ENCODE measurements at regions not wholly inside any gene's neighbourhood (a gene's known extent, or its start where the extent isn't known, plus 50 kb on each side); places are given as distances from the start of the nearest gene placed in this dataset.
"Not testable (repeated sequence)": the region's sequence is repeated elsewhere in the genome, so short reads cannot be mapped to it uniquely, and the experiment has no call there.

GRCh38 chr18:65671621-65672415 lies 79.0 kb upstream of the CDH7 start:
- TF ChIP-seq CTCF (conservative IDR thresholded peaks at IDR 0.05) (no peak), ZFX (IDR thresholded peaks at IDR 0.05) (no peak)
- H3K27ac ChIP-seq = no peak overlapping the region

GRCh38 chr18:65670145-65670544 lies 80.7 kb upstream of the CDH7 start:
- not testable (repeated sequence) for H3K27ac ChIP-seq

GRCh38 chr18:65661391-65661790 lies 89.4 kb upstream of the CDH7 start:
- H3K27ac ChIP-seq = no peak overlapping the region
- TF ChIP-seq ZFX (IDR thresholded peaks at IDR 0.05) (no peak), CTCF (conservative IDR thresholded peaks at IDR 0.05) (no peak)

- H3K27ac ChIP-seq = no peak overlapping the region
- TF ChIP-seq CTCF (conservative IDR thresholded peaks at IDR 0.05) (no peak), ZFX (IDR thresholded peaks at IDR 0.05) (no peak)
These were observed 90.9 kb upstream of the CDH7 start for GRCh38 chr18:65659912-65660311.

- TF ChIP-seq CTCF (conservative IDR thresholded peaks at IDR 0.05) = no peak
- no peak for TF ChIP-seq ZFX (IDR thresholded peaks at IDR 0.05)
- no peak overlapping the region for H3K27ac ChIP-seq
These were observed 91.5 kb upstream of the CDH7 start for GRCh38 chr18:65659312-65659711.

GRCh38 chr18:65651192-65651591 lies 99.6 kb upstream of the CDH7 start:
- TF ChIP-seq ZFX (IDR thresholded peaks at IDR 0.05) (no peak), CTCF (conservative IDR thresholded peaks at IDR 0.05) (no peak)
- H3K27ac ChIP-seq = no peak overlapping the region

GRCh38 chr18:65632236-65632635 lies 118.6 kb upstream of the CDH7 start:
- H3K27ac ChIP-seq = no peak overlapping the region
- TF ChIP-seq ZFX (IDR thresholded peaks at IDR 0.05) (no peak), CTCF (conservative IDR thresholded peaks at IDR 0.05) (no peak)

GRCh38 chr18:65631766-65632165 lies 119.0 kb upstream of the CDH7 start:
- no peak overlapping the region for H3K27ac ChIP-seq
- no peak for TF ChIP-seq CTCF (conservative IDR thresholded peaks at IDR 0.05)
- TF ChIP-seq ZFX (IDR thresholded peaks at IDR 0.05) = no peak
